Upper lobe of left lung (tissue), 4 donors: ENCODE measurements at regions not wholly inside any gene's neighbourhood (a gene's known extent, or its start where the extent isn't known, plus 50 kb on each side); places are given as distances from the start of the nearest gene placed in this dataset.

Experiments used
- POLR2A ChIP-seq, 4 donors: fragments of 450-650 bp; IDR thresholded peaks; one replicate each; pipeline ENCODE4 v1.5.1; 2016 to 2017; ENCODE audit warnings: antibody characterized with exemption in 4 of 4, mild to moderate bottlenecking in 2 of 4
- POLR2AphosphoS5 ChIP-seq, 2 donors: sonication (generic); formaldehyde crosslinking; IDR thresholded peaks; one replicate each; pipeline ENCODE4 v1.5.1; 2017; ENCODE audit warnings: antibody characterized with exemption in 2 of 2
- TF ChIP-seq, protein P1 (sequence below), 6 experiments: fragments of 450-650 bp in 4 of 6; fragments of 200-600 bp in 2 of 6; sonication (generic) in 2 of 6; IDR thresholded peaks; one replicate each; pipeline ENCODE4 v1.5.1; 2016 to 2019; ENCODE audit warnings: antibody characterized with exemption in 6 of 6

DNA sequence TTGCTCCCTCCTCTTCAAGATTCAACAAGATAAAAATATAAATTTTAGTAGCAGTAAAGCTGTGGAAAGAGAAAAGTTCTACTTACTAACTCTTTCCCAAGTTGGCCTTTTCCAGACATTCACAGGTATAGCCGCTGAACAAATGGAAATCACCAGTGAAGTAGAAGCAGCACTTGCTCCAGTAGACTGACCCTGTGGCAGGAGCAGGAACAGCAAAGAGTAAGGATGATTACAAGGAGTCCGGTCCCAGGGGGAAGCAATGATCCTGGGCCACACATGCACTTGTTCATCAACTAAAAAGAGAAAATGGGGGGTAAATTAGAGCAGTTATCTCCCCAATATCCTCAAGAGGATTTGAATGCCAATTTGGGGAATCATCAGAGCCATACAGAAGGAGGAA, 184.9 kb downstream of the NAF1 start:
- TF ChIP-seq, protein P1, sequence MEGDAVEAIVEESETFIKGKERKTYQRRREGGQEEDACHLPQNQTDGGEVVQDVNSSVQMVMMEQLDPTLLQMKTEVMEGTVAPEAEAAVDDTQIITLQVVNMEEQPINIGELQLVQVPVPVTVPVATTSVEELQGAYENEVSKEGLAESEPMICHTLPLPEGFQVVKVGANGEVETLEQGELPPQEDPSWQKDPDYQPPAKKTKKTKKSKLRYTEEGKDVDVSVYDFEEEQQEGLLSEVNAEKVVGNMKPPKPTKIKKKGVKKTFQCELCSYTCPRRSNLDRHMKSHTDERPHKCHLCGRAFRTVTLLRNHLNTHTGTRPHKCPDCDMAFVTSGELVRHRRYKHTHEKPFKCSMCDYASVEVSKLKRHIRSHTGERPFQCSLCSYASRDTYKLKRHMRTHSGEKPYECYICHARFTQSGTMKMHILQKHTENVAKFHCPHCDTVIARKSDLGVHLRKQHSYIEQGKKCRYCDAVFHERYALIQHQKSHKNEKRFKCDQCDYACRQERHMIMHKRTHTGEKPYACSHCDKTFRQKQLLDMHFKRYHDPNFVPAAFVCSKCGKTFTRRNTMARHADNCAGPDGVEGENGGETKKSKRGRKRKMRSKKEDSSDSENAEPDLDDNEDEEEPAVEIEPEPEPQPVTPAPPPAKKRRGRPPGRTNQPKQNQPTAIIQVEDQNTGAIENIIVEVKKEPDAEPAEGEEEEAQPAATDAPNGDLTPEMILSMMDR (IDR thresholded peaks at IDR 0.05), result no peak
- TF ChIP-seq POLR2A (IDR thresholded peaks at IDR 0.05) (no peak), POLR2AphosphoS5 (IDR thresholded peaks at IDR 0.05) (no peak)
